Tibial artery (tissue), 4 donors: ENCODE measurements at regions not wholly inside any gene's neighbourhood (a gene's known extent, or its start where the extent isn't known, plus 50 kb on each side); places are given as distances from the start of the nearest gene placed in this dataset.

ENCODE experiments used
- DNase-seq, 2 donors: peaks; one replicate each; pipeline ENCODE4 v3.0.0-alpha.2; 2019
- H3K27ac ChIP-seq, 2 donors: fragments of 200-600 bp; sonication (generic) in 1 of 2; 1 replicate in 1 of 2; 2 replicates in 1 of 2; pipeline ENCODE4 v1.5.1; 2018 to 2019; ENCODE audit warnings: mild to moderate bottlenecking in 1 of 2
- H3K27me3 ChIP-seq, 2 donors: fragments of 200-600 bp; sonication (generic) in 1 of 2; one replicate each; pipeline versions ENCODE4 v1.5.1 to v1.6.0; 2016 to 2019
- H3K36me3 ChIP-seq, 3 donors: fragments of 200-600 bp; sonication (generic) in 2 of 3; one replicate each; pipeline ENCODE4 v1.5.1; 2016 to 2019; ENCODE audit warnings: mild to moderate bottlenecking in 2 of 3
- H3K4me1 ChIP-seq, 4 donors: fragments of 200-600 bp; sonication (generic) in 2 of 4; 1 replicate in 3 of 4; 2 replicates in 1 of 4; pipeline ENCODE4 v1.5.1; 2016 to 2019
- H3K4me3 ChIP-seq, 2 donors: fragments of 200-600 bp; sonication (generic) in 1 of 2; 1 replicate in 1 of 2; 2 replicates in 1 of 2; pipeline ENCODE4 v1.5.1; 2018 to 2019; ENCODE audit warnings: mild to moderate bottlenecking in 2 of 2
- H3K9me3 ChIP-seq, 3 donors: fragments of 200-600 bp; sonication (generic) in 1 of 3; one replicate each; pipeline ENCODE4 v1.5.1; 2016 to 2019
- CTCF ChIP-seq, 2 experiments: fragments of 200-600 bp in 1 of 2; fragments of 450-650 bp in 1 of 2; IDR thresholded peaks; one replicate each; pipeline ENCODE4 v1.5.1; 2017 to 2019; ENCODE audit warnings: antibody characterized with exemption in 2 of 2, mild to moderate bottlenecking in 1 of 2, moderate library complexity in 1 of 2
- intact Hi-C: fragments of 100-400 bp; cut with DNase I; formaldehyde crosslinking; loops from one replicate; pipeline ENCODE4 v1.15.0; 2023; ENCODE audit warnings: low total_unique reads

- intact Hi-C loops: no loop called here
- no peak for DNase-seq
- peaks cover 0 to 11% of the 10 kb centered on the region in 2 donors for H3K27me3 ChIP-seq
- TF ChIP-seq CTCF (IDR thresholded peaks at IDR 0.05): no peak
- H3K36me3 ChIP-seq: no peaks in the 10 kb centered on the region
- no peaks in the 10 kb centered on the region for H3K4me1 ChIP-seq
- H3K9me3 ChIP-seq: no peaks in the 10 kb centered on the region
- H3K4me3 ChIP-seq: no peak overlapping the region
- H3K27ac ChIP-seq: no peak overlapping the region
These were observed 322.1 kb upstream of the CCL2 start for GRCh38 chr17:33932996-33933395.

GRCh38 chr17:33933576-33933975 is 321.5 kb upstream of the CCL2 start:
- H3K27ac ChIP-seq: no peak overlapping the region
- no peak overlapping the region for H3K4me3 ChIP-seq
- H3K4me1 ChIP-seq: no peaks in the 10 kb centered on the region
- no peaks in the 10 kb centered on the region for H3K9me3 ChIP-seq
- no peak for TF ChIP-seq CTCF (IDR thresholded peaks at IDR 0.05)
- H3K27me3 ChIP-seq: peaks cover 0 to 8% of the 10 kb centered on the region in 2 donors
- no peak for DNase-seq
- H3K36me3 ChIP-seq: no peaks in the 10 kb centered on the region
- intact Hi-C loops: no loop called here

- Histone ChIP-seq H3K4me1 (no peaks in the 10 kb centered on the region), H3K4me3 (no peak overlapping the region), H3K36me3 (no peaks in the 10 kb centered on the region), H3K9me3 (no peaks in the 10 kb centered on the region), H3K27ac (no peak overlapping the region), H3K27me3 (peaks cover 0 to 4% of the 10 kb centered on the region in 2 donors)
- intact Hi-C loops: no loop called here
- no peak for TF ChIP-seq CTCF (IDR thresholded peaks at IDR 0.05)
- no peak for DNase-seq
These were observed 320.4 kb upstream of the CCL2 start for GRCh38 chr17:33934696-33935095.

GRCh38 chr17:33935822-33936221 is 319.3 kb upstream of the CCL2 start:
- no peaks in the 10 kb centered on the region for H3K4me1 ChIP-seq
- intact Hi-C loops: no loop called here

GRCh38 chr17:33936764-33937163 is 318.3 kb upstream of the CCL2 start:
- intact Hi-C loops: no loop called here
- no peak for TF ChIP-seq CTCF (IDR thresholded peaks at IDR 0.05)
- Histone ChIP-seq H3K27me3 (no peaks in the 10 kb centered on the region), H3K27ac (no peak overlapping the region), H3K9me3 (no peaks in the 10 kb centered on the region), H3K4me3 (no peak overlapping the region), H3K4me1 (no peaks in the 10 kb centered on the region), H3K36me3 (no peaks in the 10 kb centered on the region)
- no peak for DNase-seq

More at GRCh38 chr17:33935822-33936221, 319.3 kb upstream of the CCL2 start:
- Histone ChIP-seq H3K36me3 (no peaks in the 10 kb centered on the region), H3K9me3 (no peaks in the 10 kb centered on the region), H3K27ac (no peak overlapping the region), H3K27me3 (no peaks in the 10 kb centered on the region), H3K4me3 (no peak overlapping the region)
- no peak for TF ChIP-seq CTCF (IDR thresholded peaks at IDR 0.05)
- DNase-seq: no peak

- H3K27ac ChIP-seq: no peak overlapping the region
- no peaks in the 10 kb centered on the region for H3K9me3 ChIP-seq
- H3K4me3 ChIP-seq: no peak overlapping the region
- no peak for TF ChIP-seq CTCF (IDR thresholded peaks at IDR 0.05)
- no peaks in the 10 kb centered on the region for H3K27me3 ChIP-seq
- H3K36me3 ChIP-seq: no peaks in the 10 kb centered on the region
- H3K4me1 ChIP-seq: no peaks in the 10 kb centered on the region
- intact Hi-C loops: no loop called here
- DNase-seq: no peak
These were observed 315.1 kb upstream of the CCL2 start for GRCh38 chr17:33939959-33940358.
